Osteocyte (in vitro differentiated cells): ENCODE measurements at regions not wholly inside any gene's neighbourhood (a gene's known extent, or its start where the extent isn't known, plus 50 kb on each side); places are given as distances from the start of the nearest gene placed in this dataset.

Source experiments
- DNase-seq: peaks from one replicate; pipeline ENCODE4 v3.0.0; 2021; ENCODE audit warnings: mixed read lengths; ENCODE audit not compliant: unreplicated experiment; ENCODE audit errors: extremely low spot score
- H3K27ac Mint-ChIP-seq: one replicate; pipeline ENCODE4 v1.8.0; 2021; ENCODE audit warnings: mild to moderate bottlenecking, mixed read lengths; ENCODE audit not compliant: unreplicated experiment
- H3K27me3 Mint-ChIP-seq: one replicate; pipeline ENCODE4 v1.8.0; 2021; ENCODE audit warnings: mixed read lengths; ENCODE audit not compliant: unreplicated experiment
- H3K36me3 Mint-ChIP-seq: one replicate; pipeline ENCODE4 v1.8.0; 2021; ENCODE audit warnings: mixed read lengths; ENCODE audit not compliant: unreplicated experiment
- H3K4me1 Mint-ChIP-seq: one replicate; pipeline ENCODE4 v1.8.0; 2021; ENCODE audit warnings: mixed read lengths; ENCODE audit not compliant: unreplicated experiment
- H3K4me3 Mint-ChIP-seq: one replicate; pipeline ENCODE4 v1.8.0; 2021; ENCODE audit warnings: mild to moderate bottlenecking, moderate library complexity, mixed read lengths; ENCODE audit not compliant: unreplicated experiment
- H3K9me3 Mint-ChIP-seq: one replicate; pipeline ENCODE4 v1.8.0; 2021; ENCODE audit warnings: mixed read lengths; ENCODE audit not compliant: unreplicated experiment
- TF ChIP-seq, protein P1 (sequence below): fragments of 200-600 bp; sonication (generic); IDR thresholded peaks from 2 replicates; pipeline ENCODE4 v1.5.0; 2021; ENCODE audit warnings: antibody characterized with exemption, mild to moderate bottlenecking, moderate library complexity

DNA sequence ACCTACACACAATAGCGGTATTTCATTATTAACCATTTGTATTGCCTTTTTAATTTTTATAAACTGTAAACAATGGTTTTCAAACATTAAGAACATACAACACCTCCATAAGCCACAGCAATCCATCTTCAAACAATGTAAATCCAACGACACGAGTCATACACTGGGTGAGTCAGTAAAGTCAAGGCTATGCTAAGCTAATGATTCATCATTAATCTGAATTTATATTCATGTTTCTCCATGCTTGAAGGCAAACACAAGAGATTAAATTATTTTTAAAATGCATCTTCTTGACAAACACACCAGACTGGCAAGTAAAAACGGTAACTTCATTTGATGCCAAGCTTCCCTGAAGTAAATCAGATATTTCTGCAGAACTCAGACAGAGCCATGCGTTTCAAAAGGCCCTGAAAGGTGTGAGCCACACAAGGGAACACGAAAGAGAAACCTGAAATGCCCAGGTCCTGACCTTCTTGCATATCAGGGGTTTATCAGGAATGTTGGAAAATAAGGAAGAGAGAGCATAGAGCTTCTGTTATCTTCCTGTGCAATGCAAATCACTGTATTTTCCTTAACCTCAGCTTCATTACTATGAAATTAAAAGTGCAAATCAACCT lies 162.5 kb downstream of the ALDH8A1 start:
- peaks cover 7% of the 10 kb centered on the region for H3K36me3 Mint-ChIP-seq
- H3K27ac Mint-ChIP-seq: no peak overlapping the region
- H3K9me3 Mint-ChIP-seq: peaks cover 15% of the 10 kb centered on the region
- no peak overlapping the region for H3K4me3 Mint-ChIP-seq
- no peaks in the 10 kb centered on the region for H3K27me3 Mint-ChIP-seq
- TF ChIP-seq, protein P1, sequence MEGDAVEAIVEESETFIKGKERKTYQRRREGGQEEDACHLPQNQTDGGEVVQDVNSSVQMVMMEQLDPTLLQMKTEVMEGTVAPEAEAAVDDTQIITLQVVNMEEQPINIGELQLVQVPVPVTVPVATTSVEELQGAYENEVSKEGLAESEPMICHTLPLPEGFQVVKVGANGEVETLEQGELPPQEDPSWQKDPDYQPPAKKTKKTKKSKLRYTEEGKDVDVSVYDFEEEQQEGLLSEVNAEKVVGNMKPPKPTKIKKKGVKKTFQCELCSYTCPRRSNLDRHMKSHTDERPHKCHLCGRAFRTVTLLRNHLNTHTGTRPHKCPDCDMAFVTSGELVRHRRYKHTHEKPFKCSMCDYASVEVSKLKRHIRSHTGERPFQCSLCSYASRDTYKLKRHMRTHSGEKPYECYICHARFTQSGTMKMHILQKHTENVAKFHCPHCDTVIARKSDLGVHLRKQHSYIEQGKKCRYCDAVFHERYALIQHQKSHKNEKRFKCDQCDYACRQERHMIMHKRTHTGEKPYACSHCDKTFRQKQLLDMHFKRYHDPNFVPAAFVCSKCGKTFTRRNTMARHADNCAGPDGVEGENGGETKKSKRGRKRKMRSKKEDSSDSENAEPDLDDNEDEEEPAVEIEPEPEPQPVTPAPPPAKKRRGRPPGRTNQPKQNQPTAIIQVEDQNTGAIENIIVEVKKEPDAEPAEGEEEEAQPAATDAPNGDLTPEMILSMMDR: no peak
- H3K4me1 Mint-ChIP-seq: peaks cover 8% of the 10 kb centered on the region
- no peak for DNase-seq

DNA sequence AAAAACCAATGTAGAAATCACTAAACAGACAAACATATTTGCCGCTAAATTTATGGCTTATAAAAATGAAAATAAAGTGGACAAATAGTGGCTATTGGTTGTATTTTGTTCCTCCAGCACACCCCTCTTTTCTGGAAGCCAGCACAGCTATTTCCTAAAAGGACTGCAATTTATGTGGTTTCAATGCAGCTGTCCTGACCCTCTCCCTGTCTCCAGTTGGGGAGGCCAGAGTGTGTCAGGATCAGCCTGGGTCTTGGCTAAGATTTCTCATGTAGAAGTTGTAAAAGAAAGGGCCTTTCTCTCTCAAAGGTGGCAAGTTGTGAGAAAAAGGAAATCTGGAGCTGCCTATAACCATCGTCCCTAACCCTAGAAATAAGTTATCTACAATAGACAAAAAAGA lies 165.6 kb downstream of the ALDH8A1 start:
- DNase-seq: no peak
- H3K36me3 Mint-ChIP-seq: no peaks in the 10 kb centered on the region
- H3K4me1 Mint-ChIP-seq: peaks cover 8% of the 10 kb centered on the region
- H3K27me3 Mint-ChIP-seq: no peaks in the 10 kb centered on the region
- TF ChIP-seq, protein P1: no peak
- no peak overlapping the region for H3K4me3 Mint-ChIP-seq
- H3K27ac Mint-ChIP-seq: no peak overlapping the region
- no peaks in the 10 kb centered on the region for H3K9me3 Mint-ChIP-seq

DNA sequence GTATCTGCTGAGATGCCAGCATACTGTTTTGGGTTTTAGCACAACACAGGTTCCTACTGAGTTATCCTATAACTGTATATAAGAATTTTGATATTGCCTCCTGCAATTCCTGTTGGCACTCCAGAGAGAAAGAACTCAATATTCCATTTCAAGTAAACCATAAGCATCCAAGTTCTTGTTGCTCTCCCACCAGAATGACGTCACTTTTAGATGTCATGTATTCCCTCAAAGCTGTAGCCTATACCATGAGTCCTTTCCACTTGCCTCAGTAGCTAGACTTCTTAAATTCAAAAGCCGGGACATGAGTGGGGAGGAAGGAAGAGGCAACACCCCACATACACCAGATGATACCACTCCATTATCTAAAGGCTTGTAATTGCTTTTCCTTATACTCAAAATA lies 171.5 kb downstream of the ALDH8A1 start:
- no peak for DNase-seq
- H3K4me3 Mint-ChIP-seq: no peak overlapping the region

DNA sequence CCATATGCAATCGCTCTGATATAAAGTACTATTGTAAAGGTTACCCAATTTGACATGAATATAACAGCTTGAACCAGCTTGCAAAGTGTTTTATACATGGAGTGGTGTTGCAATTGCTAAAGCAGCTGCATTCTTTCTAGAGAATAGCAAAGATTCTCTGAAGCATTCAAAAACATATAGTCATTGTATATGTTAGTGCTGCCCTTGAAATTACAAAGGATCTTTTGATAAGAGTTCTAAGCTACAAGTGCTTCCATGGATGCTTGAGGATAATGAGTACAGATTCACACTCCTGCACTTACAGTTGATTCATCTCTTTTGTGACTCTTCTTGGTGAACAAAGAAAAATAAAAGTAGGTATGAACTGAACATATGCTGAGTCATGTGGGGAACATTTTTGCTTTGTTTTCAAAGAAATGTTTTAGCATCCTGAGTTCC lies 175.7 kb downstream of the ALDH8A1 start:
- DNase-seq: no peak
- no peaks in the 10 kb centered on the region for H3K27me3 Mint-ChIP-seq
- TF ChIP-seq, protein P1: no peak
- no peak overlapping the region for H3K4me3 Mint-ChIP-seq
- H3K9me3 Mint-ChIP-seq: peaks cover 19% of the 10 kb centered on the region
- H3K4me1 Mint-ChIP-seq: peaks cover 15% of the 10 kb centered on the region
- peak overlapping the region; percentile 76 for H3K27ac Mint-ChIP-seq
- H3K36me3 Mint-ChIP-seq: no peaks in the 10 kb centered on the region

More for the DNA sequence above, 171.5 kb downstream of the ALDH8A1 start:
- H3K27ac Mint-ChIP-seq: no peak overlapping the region
- H3K36me3 Mint-ChIP-seq: no peaks in the 10 kb centered on the region
- TF ChIP-seq, protein P1: no peak
- H3K4me1 Mint-ChIP-seq: peaks cover 15% of the 10 kb centered on the region
- H3K27me3 Mint-ChIP-seq: no peaks in the 10 kb centered on the region
- H3K9me3 Mint-ChIP-seq: peaks cover 20% of the 10 kb centered on the region

DNA sequence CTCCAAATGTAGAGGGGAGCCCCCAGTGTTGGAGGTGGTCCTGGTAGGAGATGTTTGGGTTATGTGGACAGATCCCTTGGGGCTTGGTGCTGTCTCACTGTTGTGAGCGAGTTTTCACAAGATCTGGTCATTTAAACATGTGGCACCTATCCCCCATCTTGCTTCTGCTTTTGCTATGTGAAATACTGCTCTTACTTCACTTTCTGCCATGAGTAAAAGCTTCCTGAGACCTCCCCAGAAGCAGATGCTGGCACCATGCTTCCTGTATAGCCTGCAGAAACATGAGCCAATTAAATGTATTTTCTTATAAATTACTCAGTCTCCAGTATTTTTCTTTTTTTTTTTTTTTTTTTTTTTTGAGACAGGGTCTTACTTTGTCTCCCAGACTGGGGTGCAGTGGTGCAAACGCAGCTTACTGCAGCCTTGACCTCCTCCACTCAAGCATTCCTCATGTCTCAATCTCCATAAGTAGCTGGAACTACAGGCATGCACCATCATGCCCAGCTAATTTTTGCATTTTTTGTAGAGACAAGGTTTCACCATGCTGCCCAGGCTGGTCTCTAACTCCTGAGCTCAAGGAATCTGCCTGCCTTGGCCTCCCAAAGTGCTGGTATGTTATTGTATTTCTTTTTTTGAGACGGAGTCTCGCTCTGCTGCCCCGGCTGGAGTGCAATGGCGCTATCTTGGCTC lies 177.1 kb downstream of the ALDH8A1 start:
- H3K36me3 Mint-ChIP-seq: no peaks in the 10 kb centered on the region
- H3K4me1 Mint-ChIP-seq: peaks cover 15% of the 10 kb centered on the region
- TF ChIP-seq, protein P1: no peak

More for the DNA sequence above, 177.1 kb downstream of the ALDH8A1 start:
- H3K4me3 Mint-ChIP-seq: no peak overlapping the region
- no peak for DNase-seq
- no peaks in the 10 kb centered on the region for H3K27me3 Mint-ChIP-seq
- H3K27ac Mint-ChIP-seq: no peak overlapping the region
- H3K9me3 Mint-ChIP-seq: peaks cover 11% of the 10 kb centered on the region
